ENCODE measurements at regions not wholly inside any gene's neighbourhood (a gene's known extent, or its start where the extent isn't known, plus 50 kb on each side); places are given as distances from the start of the nearest gene placed in this dataset.

- TF ChIP-seq REST (IDR thresholded peaks at IDR 0.05; ENCODE audit: unreplicated experiment), result no peak
- TF ChIP-seq CTCF (conservative IDR thresholded peaks at IDR 0.05; ENCODE audit: low read depth in 2 of 2), result no peak
- TF ChIP-seq POLR2AphosphoS5 (IDR thresholded peaks at IDR 0.05; ENCODE audit: low read depth), result no peak
- TF ChIP-seq JUNB (IDR thresholded peaks at IDR 0.05; ENCODE audit: unreplicated experiment), result no peak
- no peak for TF ChIP-seq EZH2 (IDR thresholded peaks at IDR 0.05; ENCODE audit: low read depth, unreplicated experiment)
- TF ChIP-seq EZH2phosphoT487 (IDR thresholded peaks at IDR 0.05; ENCODE audit: unreplicated experiment), result no peak
- TF ChIP-seq ZNF462 (CRISPR knock-in tag; IDR thresholded peaks at IDR 0.05), result no peak
- no peak for TF ChIP-seq ETS1 (IDR thresholded peaks at IDR 0.05)
- no peak for TF ChIP-seq STAT1 (IDR thresholded peaks at IDR 0.05; ENCODE audit: unreplicated experiment)
- no peak for TF ChIP-seq NANOG (IDR thresholded peaks at IDR 0.05; ENCODE audit: borderline replicate concordance)
- TF ChIP-seq CREB1 (CRISPR knock-in tag; IDR thresholded peaks at IDR 0.05; ENCODE audit: low read depth), result no peak
- no peak for TF ChIP-seq ZNF331 (CRISPR knock-in tag; IDR thresholded peaks at IDR 0.05; ENCODE audit: low read depth)
These were observed 148.4 kb downstream of the RTP4 start for GRCh38 chr3:187516446-187517185.

All from GM23338 (cell line).